Muscle layer of duodenum (tissue), 2 donors: ENCODE measurements at regions not wholly inside any gene's neighbourhood (a gene's known extent, or its start where the extent isn't known, plus 50 kb on each side); places are given as distances from the start of the nearest gene placed in this dataset.

ENCODE experiments used
- H3K27ac ChIP-seq: one replicate; pipeline ENCODE4 v1.7.0; 2013; ENCODE audit warnings: mild to moderate bottlenecking, low read length
- H3K27me3 ChIP-seq: one replicate; pipeline ENCODE4 v1.7.0; 2013; ENCODE audit warnings: low read depth, mild to moderate bottlenecking, control low read depth, low read length
- H3K36me3 ChIP-seq, 2 donors: one replicate each; pipeline ENCODE4 v1.7.0; 2013; ENCODE audit warnings: low read length in 2 of 2, control low read depth in 1 of 2, mild to moderate bottlenecking in 1 of 2; ENCODE audit not compliant: insufficient read depth in 2 of 2, control insufficient read depth in 1 of 2
- H3K4me1 ChIP-seq, 2 donors: one replicate each; pipeline ENCODE4 v1.7.0; 2013; ENCODE audit warnings: low read length in 2 of 2, mild to moderate bottlenecking in 2 of 2, control low read depth in 1 of 2, moderate library complexity in 1 of 2; ENCODE audit not compliant: insufficient read depth in 2 of 2, control insufficient read depth in 1 of 2
- H3K4me3 ChIP-seq, 2 donors: one replicate each; pipeline ENCODE4 v1.7.0; 2013; ENCODE audit warnings: low read length in 2 of 2, low read depth in 1 of 2, mild to moderate bottlenecking in 1 of 2
- H3K9me3 ChIP-seq, 2 donors: one replicate each; pipeline ENCODE4 v1.7.0; 2013; ENCODE audit warnings: low read length in 2 of 2, control low read depth in 1 of 2, mild to moderate bottlenecking in 1 of 2; ENCODE audit not compliant: control insufficient read depth in 1 of 2
- donor health status: healthy.

DNA sequence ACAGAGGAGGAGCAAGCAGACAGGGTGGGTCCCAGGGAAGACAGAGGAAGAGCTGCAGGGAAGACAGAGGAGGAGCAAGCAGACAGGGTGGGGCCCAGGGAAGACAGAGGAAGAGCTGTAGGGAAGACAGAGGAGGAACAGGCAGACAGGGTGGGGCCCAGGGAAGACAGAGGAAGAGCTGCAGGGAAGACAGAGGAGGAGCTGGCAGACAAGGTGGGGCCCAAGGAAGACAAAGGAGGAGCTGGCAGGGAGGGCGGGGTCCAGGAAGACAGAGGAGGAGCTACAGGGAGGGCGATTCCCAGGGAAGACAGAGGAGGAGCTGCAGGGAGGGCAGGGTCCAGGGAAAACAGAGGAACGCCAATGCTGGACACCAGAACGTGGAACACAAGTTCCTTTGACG, 66.5 kb downstream of the PLXNA1 start:
- no peak overlapping the region for H3K27ac ChIP-seq
- no peaks in the 10 kb centered on the region for H3K4me1 ChIP-seq
- H3K36me3 ChIP-seq: no peaks in the 10 kb centered on the region
- peaks cover 0 to 10% of the 10 kb centered on the region in 2 donors for H3K9me3 ChIP-seq
- H3K4me3 ChIP-seq: no peak overlapping the region
- H3K27me3 ChIP-seq: no peaks in the 10 kb centered on the region

DNA sequence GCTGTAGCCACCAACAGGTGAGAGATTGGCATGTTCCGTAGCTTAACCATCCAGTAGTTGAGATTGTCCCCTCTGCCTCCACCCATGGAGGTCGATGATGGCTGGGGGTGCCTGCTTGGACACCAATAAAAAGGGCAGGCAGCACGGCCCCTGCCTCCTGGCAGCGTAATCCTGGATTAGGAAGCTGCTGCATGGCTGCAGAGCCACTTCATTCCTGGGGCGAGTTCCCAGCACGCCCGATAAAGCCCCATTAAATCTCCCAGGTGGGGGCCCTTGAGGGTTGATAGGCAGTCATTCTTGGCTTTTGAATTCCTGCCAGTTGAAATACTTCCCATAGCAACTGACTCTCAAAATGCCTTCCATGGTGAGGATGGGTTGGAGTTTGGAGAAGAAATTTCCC, 67.8 kb downstream of the PLXNA1 start:
- no peaks in the 10 kb centered on the region for H3K36me3 ChIP-seq
- peaks cover 0 to 10% of the 10 kb centered on the region in 2 donors for H3K9me3 ChIP-seq
- H3K4me1 ChIP-seq: no peaks in the 10 kb centered on the region
- no peak overlapping the region for H3K27ac ChIP-seq
- no peaks in the 10 kb centered on the region for H3K27me3 ChIP-seq
- no peak overlapping the region for H3K4me3 ChIP-seq

- H3K27me3 ChIP-seq: no peaks in the 10 kb centered on the region
These were observed 69.2 kb downstream of the PLXNA1 start for GRCh38 chr3:127052121-127052561.

DNA sequence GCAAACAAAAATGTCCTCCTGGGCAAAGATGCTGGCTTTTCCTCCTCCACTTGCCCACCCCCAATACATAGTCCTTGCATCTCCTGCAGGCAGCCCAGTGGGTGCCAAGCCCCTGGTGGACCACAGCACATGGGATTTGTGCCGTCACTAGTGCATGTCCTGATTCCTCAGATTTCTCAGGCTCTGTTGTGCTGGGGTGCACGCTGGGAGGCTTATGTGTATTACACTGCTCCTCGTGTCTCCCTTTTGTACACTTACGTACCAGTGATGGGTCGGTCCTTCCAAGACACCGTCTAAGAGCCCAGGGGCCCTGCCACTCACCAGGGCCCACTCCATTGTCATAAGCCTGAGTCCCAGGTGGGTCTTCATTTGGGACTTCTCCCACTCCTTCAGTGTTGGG, 70.1 kb downstream of the PLXNA1 start:
- H3K36me3 ChIP-seq: no peaks in the 10 kb centered on the region
- no peaks in the 10 kb centered on the region for H3K27me3 ChIP-seq
- peaks cover 0 to 18% of the 10 kb centered on the region in 2 donors for H3K9me3 ChIP-seq
- no peak overlapping the region for H3K27ac ChIP-seq
- H3K4me3 ChIP-seq: no peak overlapping the region
- H3K4me1 ChIP-seq: no peaks in the 10 kb centered on the region

More at GRCh38 chr3:127052121-127052561, 69.2 kb downstream of the PLXNA1 start:
- H3K36me3 ChIP-seq: no peaks in the 10 kb centered on the region
- H3K27ac ChIP-seq: no peak overlapping the region
- H3K9me3 ChIP-seq: peaks cover 0 to 12% of the 10 kb centered on the region in 2 donors
- H3K4me3 ChIP-seq: no peak overlapping the region
- H3K4me1 ChIP-seq: no peaks in the 10 kb centered on the region

- no peak overlapping the region for H3K27ac ChIP-seq
These were observed 70.5 kb downstream of the PLXNA1 start for GRCh38 chr3:127053450-127053849.

DNA sequence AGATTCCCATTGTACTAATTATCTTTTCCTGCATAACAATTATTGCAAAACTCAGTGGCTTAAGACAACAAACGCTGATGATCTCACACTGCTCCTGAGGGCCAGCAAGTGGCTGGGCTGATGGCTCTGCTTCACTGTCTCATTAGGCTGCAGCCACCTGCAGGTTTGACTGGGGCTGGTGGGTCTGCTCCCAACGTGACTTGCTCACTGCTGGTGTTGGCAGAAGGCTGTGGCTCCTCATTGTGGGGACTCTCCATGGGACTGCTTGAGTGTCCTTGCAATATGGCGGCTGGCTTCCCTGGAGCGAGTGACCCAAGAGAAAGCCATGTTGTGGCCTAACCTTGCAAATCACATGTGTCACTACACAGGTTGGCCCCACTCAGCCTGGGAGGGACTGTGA, 71.1 kb downstream of the PLXNA1 start:
- no peak overlapping the region for H3K27ac ChIP-seq
- H3K36me3 ChIP-seq: no peaks in the 10 kb centered on the region
- peaks cover 0 to 15% of the 10 kb centered on the region in 2 donors for H3K9me3 ChIP-seq
- no peaks in the 10 kb centered on the region for H3K4me1 ChIP-seq
- no peak overlapping the region for H3K4me3 ChIP-seq
- no peaks in the 10 kb centered on the region for H3K27me3 ChIP-seq

More at GRCh38 chr3:127053450-127053849, 70.5 kb downstream of the PLXNA1 start:
- H3K36me3 ChIP-seq: no peaks in the 10 kb centered on the region
- no peak overlapping the region for H3K4me3 ChIP-seq
- no peaks in the 10 kb centered on the region for H3K27me3 ChIP-seq
- no peaks in the 10 kb centered on the region for H3K4me1 ChIP-seq
- peaks cover 0 to 15% of the 10 kb centered on the region in 2 donors for H3K9me3 ChIP-seq

DNA sequence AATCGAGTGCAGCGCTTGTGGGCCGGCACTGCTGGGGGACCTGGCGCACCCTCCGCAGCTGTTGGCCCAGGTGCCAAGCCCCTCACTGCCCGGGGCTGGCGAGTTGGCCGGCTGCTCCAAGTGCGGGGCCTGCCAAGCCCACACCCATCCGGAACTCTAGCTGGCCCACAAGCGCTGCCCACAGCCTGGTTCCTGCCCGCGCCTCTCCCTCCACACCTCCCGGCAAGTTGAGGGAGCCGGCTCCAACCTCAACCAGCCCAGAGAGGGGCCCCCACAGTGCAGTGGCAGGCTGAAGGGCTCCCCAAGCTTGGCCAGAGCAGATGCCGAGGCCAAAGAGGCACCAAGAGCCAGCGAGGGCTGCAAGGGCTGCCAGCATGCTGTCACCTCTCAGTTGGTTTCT, 73.4 kb downstream of the PLXNA1 start:
- H3K4me1 ChIP-seq: no peaks in the 10 kb centered on the region
- peaks cover 0 to 16% of the 10 kb centered on the region in 2 donors for H3K9me3 ChIP-seq
- H3K27me3 ChIP-seq: no peaks in the 10 kb centered on the region
- no peaks in the 10 kb centered on the region for H3K36me3 ChIP-seq
- H3K4me3 ChIP-seq: no peak overlapping the region
- no peak overlapping the region for H3K27ac ChIP-seq

GRCh38 chr3:127056976-127057375, 74.1 kb downstream of the PLXNA1 start:
- Histone ChIP-seq H3K4me1 (no peaks in the 10 kb centered on the region), H3K36me3 (no peaks in the 10 kb centered on the region), H3K27ac (no peak overlapping the region), H3K9me3 (peaks cover 0 to 16% of the 10 kb centered on the region in 2 donors), H3K27me3 (no peaks in the 10 kb centered on the region), H3K4me3 (no peak overlapping the region)

GRCh38 chr3:127059072-127059471, 76.2 kb downstream of the PLXNA1 start:
- Histone ChIP-seq H3K4me1 (no peaks in the 10 kb centered on the region), H3K36me3 (no peaks in the 10 kb centered on the region), H3K9me3 (peaks cover 0 to 16% of the 10 kb centered on the region in 2 donors), H3K27ac (no peak overlapping the region), H3K4me3 (no peak overlapping the region), H3K27me3 (no peaks in the 10 kb centered on the region)

GRCh38 chr3:127061641-127062040, 78.7 kb downstream of the PLXNA1 start:
- Histone ChIP-seq H3K9me3 (peaks cover 0 to 16% of the 10 kb centered on the region in 2 donors), H3K36me3 (no peaks in the 10 kb centered on the region), H3K27ac (no peak overlapping the region)

DNA sequence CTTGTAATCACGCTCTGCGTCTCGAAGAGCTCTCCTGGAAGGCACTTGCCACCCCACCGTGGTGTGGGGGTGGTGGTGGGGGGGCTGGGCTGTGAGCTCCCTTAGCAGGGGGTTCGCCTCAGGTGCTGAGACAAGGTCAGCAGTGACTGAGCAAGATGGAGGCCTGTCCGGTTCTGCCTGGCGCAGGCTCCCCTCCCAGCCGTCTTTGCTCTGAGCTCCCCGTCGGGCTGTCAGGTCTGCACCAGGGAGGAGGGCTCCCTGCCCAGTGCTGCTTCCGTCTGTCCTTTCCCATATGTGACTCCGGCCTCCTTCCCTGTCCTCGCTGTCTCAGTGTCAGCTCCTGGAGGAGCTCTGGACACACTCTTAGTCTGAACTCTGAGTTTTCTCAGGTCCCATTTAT, 80.0 kb downstream of the PLXNA1 start:
- Histone ChIP-seq H3K27me3 (no peaks in the 10 kb centered on the region), H3K36me3 (no peaks in the 10 kb centered on the region), H3K4me3 (no peak overlapping the region), H3K4me1 (no peaks in the 10 kb centered on the region), H3K9me3 (peaks cover 0 to 8% of the 10 kb centered on the region in 2 donors), H3K27ac (no peak overlapping the region)

More at GRCh38 chr3:127061641-127062040, 78.7 kb downstream of the PLXNA1 start:
- Histone ChIP-seq H3K4me3 (no peak overlapping the region), H3K4me1 (no peaks in the 10 kb centered on the region), H3K27me3 (no peaks in the 10 kb centered on the region)

GRCh38 chr3:127063916-127064315, 81.0 kb downstream of the PLXNA1 start:
- Histone ChIP-seq H3K27ac (no peak overlapping the region), H3K4me1 (no peaks in the 10 kb centered on the region), H3K4me3 (no peak overlapping the region), H3K27me3 (no peaks in the 10 kb centered on the region), H3K9me3 (peaks cover 0 to 8% of the 10 kb centered on the region in 2 donors), H3K36me3 (no peaks in the 10 kb centered on the region)
